Caco-2 (cell line): ENCODE measurements at regions not wholly inside any gene's neighbourhood (a gene's known extent, or its start where the extent isn't known, plus 50 kb on each side); places are given as distances from the start of the nearest gene placed in this dataset.

ENCODE experiments used
- BruUV-seq: library from RNA; stranded (reverse); fragments of 400-500 nt; replicated peaks from 2 replicates; lab custom pipeline; 2021; lab: Mats Ljungman, UMichigan
- CTCF ChIA-PET: fragments of 300-600 bp; sonication (Branson Sonifier 250); formaldehyde crosslinking; loops from one replicate; lab custom pipeline; 2022; ENCODE audit warnings: antibody characterized with exemption; lab: Charles Lee
- POLR2A ChIA-PET: fragments of 300-600 bp; sonication (Branson Sonifier 250); formaldehyde crosslinking; loops from one replicate; lab custom pipeline; 2022; ENCODE audit warnings: antibody characterized with exemption; lab: Charles Lee
- DNase-seq, 2 experiments: peaks; one replicate each; pipeline versions ENCODE4 v3.0.0 to v3.0.0-alpha.2; 2020 to 2022
- H3K27me3 ChIP-seq: replicated peaks from 2 replicates; pipeline ENCODE4 v1.6.0; 2011; ENCODE audit warnings: low read length; ENCODE audit not compliant: control insufficient read depth, insufficient read depth
- H3K36me3 ChIP-seq: 2 replicates; pipeline ENCODE4 v1.5.1; 2011; ENCODE audit warnings: low read length; ENCODE audit not compliant: control insufficient read depth, insufficient read depth
- H3K4me1 ChIP-seq: fragments of 250-450 bp; sonication (Bioruptor Pico); 2 replicates; pipeline ENCODE4 v1.5.1; 2020; ENCODE audit warnings: mild to moderate bottlenecking
- H3K4me3 ChIP-seq: 2 replicates; pipeline ENCODE4 v1.5.1; 2011; ENCODE audit warnings: low read depth, mild to moderate bottlenecking, control low read depth, low read length
- H3K9me3 ChIP-seq: fragments of 250-450 bp; sonication (Bioruptor Pico); 2 replicates; pipeline ENCODE4 v1.5.1; 2020; ENCODE audit warnings: mild to moderate bottlenecking, moderate library complexity
- H3K27ac Mint-ChIP-seq: one replicate; pipeline ENCODE4 v1.8.0; 2022; ENCODE audit warnings: mixed read lengths; ENCODE audit not compliant: unreplicated experiment
- H3K27me3 Mint-ChIP-seq: one replicate; pipeline ENCODE4 v1.8.0; 2022; ENCODE audit warnings: mixed read lengths; ENCODE audit not compliant: insufficient read depth, unreplicated experiment
- H3K36me3 Mint-ChIP-seq: one replicate; pipeline ENCODE4 v1.8.0; 2022; ENCODE audit warnings: mild to moderate bottlenecking, mixed read lengths; ENCODE audit not compliant: insufficient read depth, unreplicated experiment
- H3K4me1 Mint-ChIP-seq: one replicate; pipeline ENCODE4 v1.8.0; 2022; ENCODE audit warnings: low read depth, mixed read lengths; ENCODE audit not compliant: unreplicated experiment
- H3K4me3 Mint-ChIP-seq: one replicate; pipeline ENCODE4 v1.8.0; 2022; ENCODE audit warnings: mild to moderate bottlenecking, moderate library complexity, mixed read lengths; ENCODE audit not compliant: unreplicated experiment
- H3K9me3 Mint-ChIP-seq: one replicate; pipeline ENCODE4 v1.8.0; 2022; ENCODE audit warnings: mixed read lengths; ENCODE audit not compliant: unreplicated experiment
- intact Hi-C: fragments of 100-400 bp; cut with micrococcal nuclease; formaldehyde crosslinking; loops from one replicate; pipeline ENCODE4 v1.10.0; 2022; ENCODE audit not compliant: unreplicated experiment
- TF ChIP-seq, protein P1 (sequence below), 2 experiments: fragments of 200-600 bp in 1 of 2; IDR thresholded peaks; 1 replicate in 1 of 2; 2 replicates in 1 of 2; pipeline versions ENCODE4 v1.5.1 to v1.8.0; 2011 to 2022; ENCODE audit warnings: antibody characterized with exemption in 1 of 2, control low read depth in 1 of 2, inconsistent platforms in 1 of 2, low read depth in 1 of 2, low read length in 1 of 2, mild to moderate bottlenecking in 1 of 2, moderate library complexity in 1 of 2; ENCODE audit not compliant: insufficient read depth in 1 of 2, severe bottlenecking in 1 of 2, unreplicated experiment in 1 of 2

DNA sequence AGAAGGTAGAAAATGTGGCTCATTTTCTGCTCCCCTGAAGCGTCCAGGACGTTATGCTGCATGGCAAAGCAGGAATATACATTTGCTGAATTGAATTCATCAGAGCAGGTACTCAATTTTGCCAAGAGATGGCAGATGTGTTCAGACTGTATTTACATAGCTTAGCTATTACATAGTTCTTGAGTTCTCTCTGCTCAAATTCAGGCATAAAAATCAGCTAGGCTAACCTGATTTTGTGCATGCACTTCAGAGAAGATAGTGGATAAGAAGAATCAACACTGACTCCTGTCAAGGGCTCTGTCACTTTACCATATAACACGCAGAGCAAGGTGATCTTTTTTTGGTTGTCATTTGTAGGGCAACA lies 209.2 kb upstream of the FAM3C start:
- H3K4me1 Mint-ChIP-seq, result peaks cover 6% of the 10 kb centered on the region
- no peak overlapping the region for H3K27ac Mint-ChIP-seq
- H3K36me3 ChIP-seq, result no peaks in the 10 kb centered on the region
- POLR2A ChIA-PET, result no interaction called here
- DNase-seq, result peak in 1 of 2 experiments; percentile 7
- intact Hi-C loops, result loop anchor here (1.0 to 10.0 kb wide), 2 partner anchors 150 to 390 kb away; no protein-coding TSS in a partner anchor
- no peaks in the 10 kb centered on the region for H3K4me1 ChIP-seq
- peaks cover 16% of the 10 kb centered on the region for H3K27me3 Mint-ChIP-seq
- no peaks in the 10 kb centered on the region for H3K9me3 ChIP-seq
- no peaks in the 10 kb centered on the region for H3K9me3 Mint-ChIP-seq
- H3K36me3 Mint-ChIP-seq, result no peaks in the 10 kb centered on the region
- CTCF ChIA-PET, result interaction anchor here (1.2 to 1.8 kb wide), 2 partner anchors 127 to 389 kb away, joined by 3 to 26 read pairs; no protein-coding TSS in a partner anchor
- no peaks in the 10 kb centered on the region for H3K27me3 ChIP-seq
- H3K4me3 ChIP-seq, result no peak overlapping the region
- no peak overlapping the region for H3K4me3 Mint-ChIP-seq
- no TSS peak for BruUV-seq
- TF ChIP-seq, protein P1, sequence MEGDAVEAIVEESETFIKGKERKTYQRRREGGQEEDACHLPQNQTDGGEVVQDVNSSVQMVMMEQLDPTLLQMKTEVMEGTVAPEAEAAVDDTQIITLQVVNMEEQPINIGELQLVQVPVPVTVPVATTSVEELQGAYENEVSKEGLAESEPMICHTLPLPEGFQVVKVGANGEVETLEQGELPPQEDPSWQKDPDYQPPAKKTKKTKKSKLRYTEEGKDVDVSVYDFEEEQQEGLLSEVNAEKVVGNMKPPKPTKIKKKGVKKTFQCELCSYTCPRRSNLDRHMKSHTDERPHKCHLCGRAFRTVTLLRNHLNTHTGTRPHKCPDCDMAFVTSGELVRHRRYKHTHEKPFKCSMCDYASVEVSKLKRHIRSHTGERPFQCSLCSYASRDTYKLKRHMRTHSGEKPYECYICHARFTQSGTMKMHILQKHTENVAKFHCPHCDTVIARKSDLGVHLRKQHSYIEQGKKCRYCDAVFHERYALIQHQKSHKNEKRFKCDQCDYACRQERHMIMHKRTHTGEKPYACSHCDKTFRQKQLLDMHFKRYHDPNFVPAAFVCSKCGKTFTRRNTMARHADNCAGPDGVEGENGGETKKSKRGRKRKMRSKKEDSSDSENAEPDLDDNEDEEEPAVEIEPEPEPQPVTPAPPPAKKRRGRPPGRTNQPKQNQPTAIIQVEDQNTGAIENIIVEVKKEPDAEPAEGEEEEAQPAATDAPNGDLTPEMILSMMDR (IDR thresholded peaks at IDR 0.05; ENCODE audit: insufficient read depth in 1 of 2, low read depth in 1 of 2, low read length in 1 of 2, severe bottlenecking in 1 of 2, unreplicated experiment in 1 of 2), result peak in 1 of 2 experiments; percentile 18

DNA sequence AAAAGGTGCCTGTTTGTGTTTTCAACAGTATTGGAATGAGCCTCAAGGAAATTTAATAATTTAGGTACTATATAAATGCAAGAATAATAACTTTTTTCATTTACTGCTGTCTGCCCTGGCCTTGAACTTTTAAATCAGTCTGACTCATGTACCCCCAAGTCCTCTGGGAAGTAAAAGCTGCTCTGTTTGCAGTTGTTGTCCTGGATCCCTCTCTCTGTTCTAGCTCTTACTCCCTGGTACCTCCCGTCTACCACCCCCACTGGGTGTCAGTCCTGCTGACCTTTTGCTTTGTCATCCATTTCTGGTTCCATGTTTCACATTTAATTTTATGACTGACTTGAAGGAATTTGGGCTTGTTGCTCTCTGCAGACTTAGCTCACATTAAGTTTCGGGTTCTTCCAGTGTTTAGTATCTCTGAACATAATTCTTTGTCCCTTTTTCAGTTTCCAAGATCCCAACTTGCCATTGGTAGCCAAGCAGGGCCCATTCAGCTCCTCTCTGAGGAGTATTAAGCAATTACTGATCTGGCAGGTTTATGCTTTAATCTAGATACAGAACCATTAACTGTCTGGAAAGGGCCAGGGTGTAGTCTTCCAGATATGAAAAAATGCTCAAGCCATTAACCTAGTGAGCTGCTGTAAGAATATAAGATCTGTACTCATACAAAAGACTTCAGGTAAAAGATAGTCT lies 208.7 kb upstream of the FAM3C start:
- CTCF ChIA-PET, result interaction anchor here (1.2 to 1.8 kb wide), 2 partner anchors 128 to 390 kb away, joined by 3 to 26 read pairs; no protein-coding TSS in a partner anchor
- intact Hi-C loops, result loop anchor here (1.0 to 10.0 kb wide), 2 partner anchors 150 to 391 kb away; no protein-coding TSS in a partner anchor
- BruUV-seq, result no TSS peak
- peaks cover 11% of the 10 kb centered on the region for H3K27me3 Mint-ChIP-seq
- H3K36me3 ChIP-seq, result no peaks in the 10 kb centered on the region
- no peak overlapping the region for H3K27ac Mint-ChIP-seq
- H3K36me3 Mint-ChIP-seq, result no peaks in the 10 kb centered on the region
- H3K27me3 ChIP-seq, result no peaks in the 10 kb centered on the region
- no peak overlapping the region for H3K4me3 ChIP-seq
- no peaks in the 10 kb centered on the region for H3K4me1 ChIP-seq
- H3K9me3 Mint-ChIP-seq, result no peaks in the 10 kb centered on the region
- no peaks in the 10 kb centered on the region for H3K9me3 ChIP-seq
- H3K4me1 Mint-ChIP-seq, result peaks cover 6% of the 10 kb centered on the region
- POLR2A ChIA-PET, result no interaction called here
- no peak for DNase-seq
- H3K4me3 Mint-ChIP-seq, result no peak overlapping the region
- TF ChIP-seq, protein P1 (IDR thresholded peaks at IDR 0.05; ENCODE audit: insufficient read depth in 1 of 2, low read depth in 1 of 2, low read length in 1 of 2, severe bottlenecking in 1 of 2, unreplicated experiment in 1 of 2), result no peak

DNA sequence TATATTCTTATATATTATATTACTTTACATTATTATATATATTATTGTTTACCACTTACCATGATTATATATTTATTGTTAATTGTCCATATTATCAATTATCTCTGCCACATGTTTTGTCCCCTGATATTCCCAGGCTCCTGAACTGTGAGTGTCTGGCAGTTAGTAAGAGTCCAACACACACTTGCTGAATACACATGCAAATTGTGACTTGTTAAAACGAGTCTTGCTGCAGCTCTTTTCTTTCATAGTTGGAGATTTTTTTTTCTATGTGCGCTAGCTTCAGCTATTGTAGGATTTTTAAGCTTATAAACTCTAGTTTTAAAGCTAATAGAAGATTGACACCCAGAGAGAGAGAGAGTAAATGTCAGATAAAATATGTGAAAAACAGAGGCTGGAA lies 207.8 kb upstream of the FAM3C start:
- H3K36me3 ChIP-seq, result no peaks in the 10 kb centered on the region
- Mint-ChIP-seq H3K36me3 (no peaks in the 10 kb centered on the region), H3K4me3 (no peak overlapping the region), H3K27ac (no peak overlapping the region), H3K4me1 (peaks cover 6% of the 10 kb centered on the region), H3K27me3 (peaks cover 9% of the 10 kb centered on the region), H3K9me3 (no peaks in the 10 kb centered on the region)
- H3K4me1 ChIP-seq, result no peaks in the 10 kb centered on the region
- no peak overlapping the region for H3K4me3 ChIP-seq
- no peak for DNase-seq
- no TSS peak for BruUV-seq
- intact Hi-C loops, result loop anchor here (10.0 kb wide), 1 partner anchor 151 kb away; no protein-coding TSS in a partner anchor
- TF ChIP-seq, protein P1 (IDR thresholded peaks at IDR 0.05; ENCODE audit: insufficient read depth in 1 of 2, low read depth in 1 of 2, low read length in 1 of 2, severe bottlenecking in 1 of 2, unreplicated experiment in 1 of 2), result no peak
- no peaks in the 10 kb centered on the region for H3K9me3 ChIP-seq
- ChIA-PET POLR2A (no interaction called here), CTCF (interaction anchor here (1.0 to 1.8 kb wide), 2 partner anchors 391 kb away, joined by 3 to 26 read pairs; no protein-coding TSS in a partner anchor)
- no peaks in the 10 kb centered on the region for H3K27me3 ChIP-seq
